Motor neuron (in vitro differentiated cells): ENCODE measurements at regions not wholly inside any gene's neighbourhood (a gene's known extent, or its start where the extent isn't known, plus 50 kb on each side); places are given as distances from the start of the nearest gene placed in this dataset.
A peak's percentile ranks its signal among the peaks of the same experiment; 100 is the strongest.

Experiments used
- ATAC-seq, 8 experiments: fragments of 200-7000 bp; cut with Tn5 transposase; replicated peaks in 6 of 8; 2 replicates each; pipeline ENCODE4 v1.8.0; 2021; ENCODE audit warnings: mild to moderate bottlenecking in 8 of 8, moderate library complexity in 8 of 8
- H3K27ac ChIP-seq, 2 donors: fragments of 250-450 bp; sonication (Bioruptor Pico); 2 replicates each; pipeline ENCODE4 v1.9.0; 2021; ENCODE audit warnings: antibody characterized with exemption in 2 of 2, mild to moderate bottlenecking in 2 of 2, moderate library complexity in 1 of 2
- H3K4me1 ChIP-seq, 2 donors: fragments of 250-450 bp; sonication (Bioruptor Pico); replicated peaks in 1 of 2; 2 replicates each; pipeline ENCODE4 v1.6.1; 2021; ENCODE audit warnings: antibody characterized with exemption in 2 of 2, mild to moderate bottlenecking in 2 of 2, moderate library complexity in 1 of 2
- H3K4me3 ChIP-seq, 5 donors: fragments of 250-450 bp; sonication (Bioruptor Pico); 2 replicates each; pipeline ENCODE4 v1.9.0; 2021; ENCODE audit warnings: antibody characterized with exemption in 5 of 5, mild to moderate bottlenecking in 5 of 5, moderate library complexity in 4 of 5
- WGBS, 10 experiments: fragments of 450-650 bp; shearing (Covaris generic); methylation state at CpG; one replicate each; pipeline ENCODE4 v1.0.0; 2022; 5-methylcytosine and 5-hydroxymethylcytosine counted together
- in situ Hi-C, 9 experiments: fragments of 400-800 bp; cut with MboI; loops; one replicate each; pipeline ENCODE4 v1.15.0; 2021; ENCODE audit warnings: low sequenced_read_pairs in 9 of 9, low pct_unique_long_range_greater_than_20kb in 2 of 9; ENCODE audit not compliant: unreplicated experiment in 9 of 9

GRCh38 chr7:10874666-10875065 lies 99.0 kb upstream of the PHF14 start:
- ATAC-seq: no peak
- Histone ChIP-seq H3K4me3 (no peak overlapping the region), H3K4me1 (peaks cover 0 to 12% of the 10 kb centered on the region in 2 donors), H3K27ac (no peak overlapping the region)
- in situ Hi-C loops: no loop called here
- 14 to 88% (median 73%) methylated on average over 1 of the region's 1 CpG; no CpG with 5 or more reads in 4 of the 10 experiments for WGBS, 10 experiments

DNA sequence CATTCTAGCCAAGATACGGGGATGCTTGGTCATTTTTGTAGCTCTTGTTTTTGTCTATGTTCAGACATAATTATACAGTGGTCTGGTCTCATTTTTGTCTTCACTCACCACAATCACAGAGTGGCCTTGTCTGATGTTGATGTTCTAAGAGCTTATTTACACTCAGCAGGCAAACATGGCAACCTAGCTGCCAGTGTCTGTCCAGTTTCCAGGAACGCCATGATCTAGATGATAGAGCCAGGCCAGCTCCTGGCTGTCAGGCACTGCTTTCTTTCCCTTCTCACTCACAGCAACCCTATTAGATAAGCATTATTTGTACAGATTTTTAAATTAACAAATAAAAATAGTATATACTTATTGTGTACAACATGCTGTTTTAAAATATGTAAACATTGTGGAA lies 98.6 kb upstream of the PHF14 start:
- ATAC-seq: peak in 1 of 8 experiments; percentile 55
- no peak overlapping the region for H3K27ac ChIP-seq
- WGBS, 10 experiments: 27 to 100% (median 94%) methylated on average over 1 to 2 of the region's 2 CpGs; no CpG with 5 or more reads in 3 of the 10 experiments
- H3K4me3 ChIP-seq: no peak overlapping the region
- in situ Hi-C loops: no loop called here
- H3K4me1 ChIP-seq: peaks cover 0 to 12% of the 10 kb centered on the region in 2 donors

DNA sequence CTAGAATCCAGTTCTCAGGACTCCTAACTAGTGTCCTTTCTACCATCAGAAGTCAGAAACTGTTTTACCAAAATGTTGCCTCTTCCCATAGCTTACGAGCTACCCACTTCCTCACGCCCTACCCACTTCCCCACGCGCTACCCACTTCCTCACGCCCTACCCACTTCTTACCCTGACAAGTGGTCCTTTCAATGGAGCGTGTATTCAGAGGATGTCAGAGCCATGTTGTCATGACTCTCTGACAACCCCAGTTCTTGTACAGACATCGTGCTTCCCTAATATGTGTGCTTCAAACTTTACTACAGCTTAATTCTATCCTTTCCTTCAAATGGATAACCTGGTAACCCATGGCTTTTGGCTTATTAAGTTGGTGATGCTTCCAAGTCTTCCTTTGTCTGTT lies 84.8 kb upstream of the PHF14 start:
- in situ Hi-C loops: no loop called here
- peak in 1 of 8 experiments; percentile 27 for ATAC-seq
- Histone ChIP-seq H3K4me1 (no peaks in the 10 kb centered on the region), H3K27ac (no peak overlapping the region), H3K4me3 (no peak overlapping the region)
- 10 to 99% (median 78%) methylated on average over 1 to 7 of the region's 7 CpGs; no CpG with 5 or more reads in 2 of the 10 experiments for WGBS, 10 experiments

GRCh38 chr7:10889266-10889898 lies 84.3 kb upstream of the PHF14 start:
- ATAC-seq: peak in 6 of 8 experiments; percentile 44 to 89 (median 64)
- Histone ChIP-seq H3K4me3 (no peak overlapping the region), H3K4me1 (no peaks in the 10 kb centered on the region), H3K27ac (no peak overlapping the region)
- in situ Hi-C loops: no loop called here
- 24 to 76% (median 57%) methylated on average over 1 to 10 of the region's 10 CpGs for WGBS, 10 experiments

- Histone ChIP-seq H3K4me1 (no peaks in the 10 kb centered on the region), H3K27ac (no peak overlapping the region), H3K4me3 (no peak overlapping the region)
- WGBS, 10 experiments: 0 to 83% (median 40%) methylated on average over 1 to 9 of the region's 9 CpGs; no CpG with 5 or more reads in 2 of the 10 experiments
- in situ Hi-C loops: loop anchor here in 1 of 9 experiments (25.0 kb wide), 1 partner anchor 96 kb away; no protein-coding TSS in a partner anchor
- ATAC-seq: no peak
Measured at GRCh38 chr7:10908600-10908999, 65.1 kb upstream of the PHF14 start.

- in situ Hi-C loops: loop anchor here in 1 of 9 experiments (25.0 kb wide), 1 partner anchor 98 kb away; no protein-coding TSS in a partner anchor
Measured at GRCh38 chr7:10910447-10910846, 63.2 kb upstream of the PHF14 start.

DNA sequence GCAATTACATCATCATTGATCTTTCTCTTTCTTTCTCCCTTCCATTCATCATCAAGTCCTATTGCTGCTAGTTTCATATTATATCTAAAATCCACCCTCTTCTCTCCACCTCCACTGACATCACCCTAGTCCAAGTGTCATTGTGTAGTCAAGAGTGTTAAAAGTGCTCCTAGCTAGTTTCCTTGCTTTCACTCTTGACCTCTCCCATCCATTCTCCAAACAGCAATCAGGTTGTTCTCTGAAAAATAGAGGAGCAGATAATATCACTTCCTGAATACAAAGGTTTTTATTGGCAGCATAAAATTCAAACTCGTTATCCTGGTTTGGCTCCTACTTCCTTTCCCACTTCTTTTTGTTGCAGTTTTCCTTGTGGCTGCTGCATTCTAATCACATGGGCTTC lies 61.6 kb upstream of the PHF14 start:
- ATAC-seq: no peak
- 0 to 100% (median 64%) methylated on average over 1 of the region's 1 CpG; no CpG with 5 or more reads in 2 of the 10 experiments for WGBS, 10 experiments
- in situ Hi-C loops: loop anchor here in 1 of 9 experiments (25.0 kb wide), 1 partner anchor 100 kb away; no protein-coding TSS in a partner anchor
- H3K4me1 ChIP-seq: peaks cover 0 to 4% of the 10 kb centered on the region in 2 donors
- H3K4me3 ChIP-seq: no peak overlapping the region
- H3K27ac ChIP-seq: no peak overlapping the region

More at GRCh38 chr7:10910447-10910846, 63.2 kb upstream of the PHF14 start:
- H3K27ac ChIP-seq: no peak overlapping the region
- 9 to 100% (median 69%) methylated on average over 1 to 2 of the region's 2 CpGs; no CpG with 5 or more reads in 1 of the 10 experiments for WGBS, 10 experiments
- H3K4me1 ChIP-seq: peaks cover 0 to 4% of the 10 kb centered on the region in 2 donors
- no peak for ATAC-seq
- H3K4me3 ChIP-seq: no peak overlapping the region

DNA sequence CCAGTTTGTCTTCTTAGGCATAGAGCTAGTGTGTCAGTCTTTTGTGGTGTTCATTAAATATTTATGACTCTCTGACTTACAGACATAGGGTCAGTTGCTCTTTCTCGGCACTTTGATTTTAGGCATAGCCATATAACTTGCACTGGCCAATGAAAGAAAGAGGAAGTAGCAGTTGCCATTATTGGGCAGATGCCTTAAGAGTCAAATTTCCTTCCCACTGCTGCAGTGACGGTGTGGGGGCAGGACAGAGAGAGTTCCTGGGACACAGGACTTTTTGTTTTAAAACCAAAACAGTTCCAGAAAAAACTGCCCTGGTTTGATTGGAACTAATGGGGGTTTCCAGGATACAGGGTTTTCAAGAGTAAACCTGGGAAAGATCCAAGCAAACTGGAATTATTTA lies 60.2 kb upstream of the PHF14 start:
- Histone ChIP-seq H3K27ac (no peak overlapping the region), H3K4me1 (peaks cover 0 to 7% of the 10 kb centered on the region in 2 donors), H3K4me3 (no peak overlapping the region)
- no peak for ATAC-seq
- 0 to 86% (median 60%) methylated on average over 1 to 2 of the region's 2 CpGs; no CpG with 5 or more reads in 1 of the 10 experiments for WGBS, 10 experiments
- in situ Hi-C loops: loop anchor here in 1 of 9 experiments (25.0 kb wide), 1 partner anchor 101 kb away; no protein-coding TSS in a partner anchor

GRCh38 chr7:10918093-10918590 lies 55.5 kb upstream of the PHF14 start:
- 0 to 78% (median 40%) methylated on average over 1 to 4 of the region's 4 CpGs; no CpG with 5 or more reads in 1 of the 10 experiments for WGBS, 10 experiments
- peaks cover 0 to 7% of the 10 kb centered on the region in 2 donors for H3K4me1 ChIP-seq
- in situ Hi-C loops: loop anchor here in 1 of 9 experiments (25.0 kb wide), 1 partner anchor 106 kb away; no protein-coding TSS in a partner anchor

DNA sequence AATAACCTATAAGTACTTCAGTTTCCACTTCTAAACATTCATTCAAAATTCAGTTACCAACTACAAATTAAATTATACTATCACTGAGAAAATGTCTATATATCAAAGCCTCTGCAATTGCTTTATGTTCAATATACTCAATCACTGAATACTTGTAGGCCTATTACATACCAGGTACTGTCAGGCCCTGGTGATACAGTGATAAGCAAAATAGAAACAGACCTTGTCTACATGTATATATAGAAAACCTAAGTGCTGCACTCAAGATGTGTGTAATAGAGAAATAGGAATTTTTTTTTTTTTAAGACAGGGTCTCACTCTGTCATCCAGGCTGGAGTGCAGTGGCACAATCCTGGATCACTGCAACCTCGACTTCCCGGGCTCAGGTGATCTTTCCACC lies 53.7 kb upstream of the PHF14 start:
- in situ Hi-C loops: loop anchor here in 1 of 9 experiments (25.0 kb wide), 1 partner anchor 108 kb away; no protein-coding TSS in a partner anchor
- H3K27ac ChIP-seq: no peak overlapping the region
- ATAC-seq: no peak
- no peak overlapping the region for H3K4me3 ChIP-seq
- peaks cover 0 to 5% of the 10 kb centered on the region in 2 donors for H3K4me1 ChIP-seq
- 80 to 100% (median 90%) methylated on average over 2 of the region's 2 CpGs; no CpG with 5 or more reads in 7 of the 10 experiments for WGBS, 10 experiments

More at GRCh38 chr7:10918093-10918590, 55.5 kb upstream of the PHF14 start:
- H3K4me3 ChIP-seq: no peak overlapping the region
- no peak for ATAC-seq
- H3K27ac ChIP-seq: no peak overlapping the region
